ENCODE measurements at regions not wholly inside any gene's neighbourhood (a gene's known extent, or its start where the extent isn't known, plus 50 kb on each side); places are given as distances from the start of the nearest gene placed in this dataset.

DNA sequence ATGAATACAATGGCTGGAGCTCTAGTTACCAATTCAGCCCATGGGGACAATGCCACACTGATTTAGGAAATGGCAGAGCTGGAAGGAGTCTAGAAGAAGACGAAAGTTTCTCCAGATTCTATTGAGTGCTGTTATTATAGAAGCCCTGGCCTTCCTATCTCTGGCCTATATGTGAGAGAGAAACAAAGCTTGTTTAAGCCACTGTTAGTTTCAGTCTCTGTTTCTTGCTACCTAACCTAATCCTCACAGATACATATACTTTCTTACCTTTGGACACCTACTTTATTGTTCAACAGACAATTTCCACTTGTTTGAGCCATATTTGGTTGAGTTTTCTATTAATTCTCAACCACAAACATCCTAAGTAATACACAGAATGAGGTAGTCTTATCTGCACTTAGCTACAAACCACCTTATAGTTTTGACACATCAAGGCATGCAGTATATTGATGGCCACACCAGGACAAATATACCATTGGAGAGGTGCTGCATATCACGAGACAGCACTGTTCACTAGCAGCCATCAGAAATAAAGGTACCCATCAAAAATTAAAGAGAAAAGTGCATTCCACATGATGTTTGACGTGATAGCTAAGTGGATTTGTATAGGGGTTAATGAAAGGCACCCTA lies 190.2 kb downstream of the SMIM20 start:
- Histone ChIP-seq H3K4me3 (ENCODE audit: control extremely low read depth in 1 of 5, extremely low read depth in 1 of 5, insufficient read depth in 1 of 5, low read depth in 2 of 5, low read length in 4 of 5) (no peak overlapping the region), H3K27me3 (replicated peaks in 1 of 4; ENCODE audit: control extremely low read depth in 1 of 4, control insufficient read depth in 3 of 4, insufficient read depth in 4 of 4, low read length in 3 of 4) (peaks cover 0 to 2% (median 0%) of the 10 kb centered on the region in 4 experiments), H3K27ac (ENCODE audit: low read length in 2 of 2) (no peak overlapping the region), H3K9ac (ENCODE audit: low read length) (no peak overlapping the region), H3K4me1 (ENCODE audit: control insufficient read depth in 2 of 2, insufficient read depth in 2 of 2, low read length in 2 of 2) (no peaks in the 10 kb centered on the region), H3K79me2 (ENCODE audit: control insufficient read depth, insufficient read depth, low read length) (no peaks in the 10 kb centered on the region), H2AFZ (ENCODE audit: insufficient read depth, low read depth, low read length, poor library complexity, severe bottlenecking) (no peak overlapping the region), H3K9me3 (ENCODE audit: control extremely low read depth in 1 of 3, control insufficient read depth in 2 of 3, insufficient read depth in 1 of 3, low read length in 2 of 3) (peaks cover 0 to 4% (median 0%) of the 10 kb centered on the region in 3 donors), H4K20me1 (ENCODE audit: control insufficient read depth, insufficient read depth, low read length, poor library complexity, severe bottlenecking) (no peaks in the 10 kb centered on the region), H3K36me3 (replicated peaks in 1 of 2; ENCODE audit: control extremely low read depth in 1 of 2, control insufficient read depth in 1 of 2, extremely low read depth in 1 of 2, insufficient read depth in 2 of 2, low read length in 1 of 2) (no peaks in the 10 kb centered on the region), H3K4me2 (replicated peaks; ENCODE audit: low read depth, low read length, poor library complexity, severe bottlenecking) (no peak overlapping the region)
- ATAC-seq (ENCODE audit: low read depth), result no peak
- no peaks in the 10 kb centered on the region for H3K4me1 Mint-ChIP-seq
- ChIA-PET POLR2A (no interaction called here), CTCF (interaction anchor here (0.5 to 0.8 kb wide), 2 partner anchors 22 to 419 kb away, joined by 3 to 4 read pairs; no protein-coding TSS in a partner anchor)
- H3K27me3 Mint-ChIP-seq, result peaks cover 8% of the 10 kb centered on the region
- H3K27ac Mint-ChIP-seq, result no peak overlapping the region
- DNase-seq, result no peak
- no peaks in the 10 kb centered on the region for H3K9me3 Mint-ChIP-seq (ENCODE audit: insufficient read depth)
- WGBS (ENCODE audit: insufficient coverage), result 100% methylated on average over 1 of the region's 3 CpGs
- TF ChIP-seq, protein P1, sequence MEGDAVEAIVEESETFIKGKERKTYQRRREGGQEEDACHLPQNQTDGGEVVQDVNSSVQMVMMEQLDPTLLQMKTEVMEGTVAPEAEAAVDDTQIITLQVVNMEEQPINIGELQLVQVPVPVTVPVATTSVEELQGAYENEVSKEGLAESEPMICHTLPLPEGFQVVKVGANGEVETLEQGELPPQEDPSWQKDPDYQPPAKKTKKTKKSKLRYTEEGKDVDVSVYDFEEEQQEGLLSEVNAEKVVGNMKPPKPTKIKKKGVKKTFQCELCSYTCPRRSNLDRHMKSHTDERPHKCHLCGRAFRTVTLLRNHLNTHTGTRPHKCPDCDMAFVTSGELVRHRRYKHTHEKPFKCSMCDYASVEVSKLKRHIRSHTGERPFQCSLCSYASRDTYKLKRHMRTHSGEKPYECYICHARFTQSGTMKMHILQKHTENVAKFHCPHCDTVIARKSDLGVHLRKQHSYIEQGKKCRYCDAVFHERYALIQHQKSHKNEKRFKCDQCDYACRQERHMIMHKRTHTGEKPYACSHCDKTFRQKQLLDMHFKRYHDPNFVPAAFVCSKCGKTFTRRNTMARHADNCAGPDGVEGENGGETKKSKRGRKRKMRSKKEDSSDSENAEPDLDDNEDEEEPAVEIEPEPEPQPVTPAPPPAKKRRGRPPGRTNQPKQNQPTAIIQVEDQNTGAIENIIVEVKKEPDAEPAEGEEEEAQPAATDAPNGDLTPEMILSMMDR (IDR thresholded peaks at IDR 0.05), result no peak
- no peak for TF ChIP-seq EZH2 (IDR thresholded peaks at IDR 0.05; ENCODE audit: borderline replicate concordance, insufficient read depth, low read depth, low read length, poor library complexity, severe bottlenecking)
- intact Hi-C loops (cut with micrococcal nuclease), result no loop called here
- H3K4me3 Mint-ChIP-seq, result no peak overlapping the region

DNA sequence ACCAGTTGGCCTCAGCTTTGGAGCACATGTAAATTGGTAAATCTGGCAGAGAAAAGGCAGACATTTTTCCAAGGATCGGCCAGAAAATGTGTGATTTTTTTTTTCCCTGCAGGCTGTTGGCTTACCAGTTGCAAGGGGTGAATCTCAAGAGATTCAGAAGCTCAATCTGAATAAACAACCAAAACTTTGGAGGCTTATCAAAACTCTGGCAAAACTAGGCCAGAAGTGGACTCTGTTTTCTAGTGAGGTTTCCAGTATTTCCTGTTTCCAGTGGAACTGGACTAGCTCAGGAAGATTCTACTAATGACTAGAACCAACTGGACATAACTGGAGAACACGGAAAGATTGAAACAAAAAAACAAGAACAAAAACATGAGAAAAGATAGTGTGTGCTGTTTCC lies 191.3 kb downstream of the SMIM20 start:
- POLR2A ChIA-PET, result no interaction called here
- peaks cover 8% of the 10 kb centered on the region for H3K27me3 Mint-ChIP-seq
- no CpG with 5 or more reads among the region's 2 CpGs for WGBS (ENCODE audit: insufficient coverage)
- H3K27ac Mint-ChIP-seq, result no peak overlapping the region
- no peak overlapping the region for H2AFZ ChIP-seq (ENCODE audit: insufficient read depth, low read depth, low read length, poor library complexity, severe bottlenecking)
- H3K9ac ChIP-seq (ENCODE audit: low read length), result no peak overlapping the region
- no peaks in the 10 kb centered on the region for H3K9me3 ChIP-seq (ENCODE audit: control extremely low read depth in 1 of 3, control insufficient read depth in 2 of 3, insufficient read depth in 1 of 3, low read length in 2 of 3)
- H3K27ac ChIP-seq (ENCODE audit: low read length in 2 of 2), result no peak overlapping the region
- ATAC-seq (ENCODE audit: low read depth) (no peak), DNase-seq (no peak)
- no peak overlapping the region for H3K4me3 ChIP-seq (ENCODE audit: control extremely low read depth in 1 of 5, extremely low read depth in 1 of 5, insufficient read depth in 1 of 5, low read depth in 2 of 5, low read length in 4 of 5)
- no peaks in the 10 kb centered on the region for H3K4me1 ChIP-seq (ENCODE audit: control insufficient read depth in 2 of 2, insufficient read depth in 2 of 2, low read length in 2 of 2)
- no peak for TF ChIP-seq EZH2 (IDR thresholded peaks at IDR 0.05; ENCODE audit: borderline replicate concordance, insufficient read depth, low read depth, low read length, poor library complexity, severe bottlenecking)
- TF ChIP-seq, protein P1 (IDR thresholded peaks at IDR 0.05), result no peak
- H3K4me2 ChIP-seq (replicated peaks; ENCODE audit: low read depth, low read length, poor library complexity, severe bottlenecking), result no peak overlapping the region
- no peaks in the 10 kb centered on the region for H3K36me3 ChIP-seq (replicated peaks in 1 of 2; ENCODE audit: control extremely low read depth in 1 of 2, control insufficient read depth in 1 of 2, extremely low read depth in 1 of 2, insufficient read depth in 2 of 2, low read length in 1 of 2)
- H3K27me3 ChIP-seq (replicated peaks in 1 of 4; ENCODE audit: control extremely low read depth in 1 of 4, control insufficient read depth in 3 of 4, insufficient read depth in 4 of 4, low read length in 3 of 4), result peaks cover 0 to 2% (median 0%) of the 10 kb centered on the region in 4 experiments
- H3K4me1 Mint-ChIP-seq, result no peaks in the 10 kb centered on the region
- H4K20me1 ChIP-seq (ENCODE audit: control insufficient read depth, insufficient read depth, low read length, poor library complexity, severe bottlenecking), result no peaks in the 10 kb centered on the region
- no peaks in the 10 kb centered on the region for H3K9me3 Mint-ChIP-seq (ENCODE audit: insufficient read depth)
- no peak overlapping the region for H3K4me3 Mint-ChIP-seq
- CTCF ChIA-PET, result no interaction called here
- intact Hi-C loops (cut with micrococcal nuclease), result no loop called here
- no peaks in the 10 kb centered on the region for H3K79me2 ChIP-seq (ENCODE audit: control insufficient read depth, insufficient read depth, low read length)
